T-helper 1 cell (primary cell): ENCODE measurements at regions not wholly inside any gene's neighbourhood (a gene's known extent, or its start where the extent isn't known, plus 50 kb on each side); places are given as distances from the start of the nearest gene placed in this dataset.
"Not testable (repeated sequence)": the region's sequence is repeated elsewhere in the genome, so short reads cannot be mapped to it uniquely, and the experiment has no call there.

Experiments used
- DNase-seq, 5 donors: peaks; one replicate each; pipeline ENCODE4 v3.0.0-alpha.2; 2012 to 2020

DNA sequence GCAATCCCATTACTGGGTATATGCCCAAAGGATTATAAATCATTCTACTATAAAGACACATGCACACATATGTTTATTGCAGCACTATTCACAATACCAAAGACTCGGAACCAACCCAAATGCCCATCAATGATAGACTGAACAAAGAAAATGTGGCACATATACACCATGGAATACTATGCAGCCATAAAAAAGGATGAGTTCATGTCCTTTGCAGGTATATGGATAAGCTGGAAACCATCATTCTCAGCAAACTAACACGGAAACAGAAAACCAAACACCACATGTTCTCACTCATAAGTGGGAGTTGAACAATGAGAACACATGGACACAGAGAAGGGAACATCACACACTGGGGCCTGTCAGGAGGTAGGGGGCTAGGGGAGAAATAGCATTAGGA lies 235.7 kb downstream of the PTN start:
- DNase-seq, result not testable (repeated sequence)

- not testable (repeated sequence) for DNase-seq
Observed at GRCh38 chr7:137103526-137103925, 235.1 kb downstream of the CHRM2 start.

GRCh38 chr7:137097111-137097510 lies 228.7 kb downstream of the CHRM2 start:
- DNase-seq, result no peak

DNA sequence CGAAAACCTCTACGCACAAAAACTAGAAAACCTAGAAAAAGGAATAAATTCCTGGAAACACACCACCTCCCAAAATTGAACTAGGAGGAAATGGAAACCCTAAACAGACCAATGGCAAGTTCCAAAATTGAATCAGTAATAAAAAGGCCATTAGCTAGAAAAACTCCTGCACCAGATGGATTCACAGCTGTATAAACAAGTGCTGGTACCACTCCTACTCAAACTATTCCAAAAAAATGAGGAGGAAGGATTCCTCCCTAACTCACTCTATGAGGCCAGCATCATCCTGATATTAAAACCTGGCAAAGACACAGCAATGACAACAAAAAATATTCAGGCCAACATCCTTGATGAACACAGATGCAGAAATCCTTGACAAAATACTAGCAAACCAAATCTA lies 228.2 kb downstream of the CHRM2 start:
- no peak for DNase-seq

GRCh38 chr7:137093198-137093597 lies 224.7 kb downstream of the CHRM2 start:
- DNase-seq, result no peak

GRCh38 chr7:137091396-137091795 lies 222.9 kb downstream of the CHRM2 start:
- DNase-seq, result no peak

DNA sequence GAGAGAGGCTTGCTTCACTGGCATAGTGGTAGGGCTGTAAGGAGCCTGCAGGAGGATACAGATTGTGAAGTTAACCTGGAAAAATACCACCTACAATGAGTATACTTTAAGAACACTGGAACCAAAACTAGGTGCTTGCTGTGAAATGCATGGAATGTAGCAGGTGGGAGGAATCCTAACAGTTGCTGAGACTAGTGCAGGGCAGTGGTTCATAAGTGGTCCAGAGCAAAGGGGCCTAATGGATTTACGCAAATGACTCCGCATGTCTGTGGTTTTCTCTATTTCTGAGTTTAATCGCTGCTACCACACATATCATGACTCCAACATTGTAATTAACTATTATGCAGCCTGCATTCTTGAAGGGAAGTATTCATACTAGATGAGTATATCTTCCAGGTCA lies 218.4 kb downstream of the CHRM2 start:
- DNase-seq, result no peak

DNA sequence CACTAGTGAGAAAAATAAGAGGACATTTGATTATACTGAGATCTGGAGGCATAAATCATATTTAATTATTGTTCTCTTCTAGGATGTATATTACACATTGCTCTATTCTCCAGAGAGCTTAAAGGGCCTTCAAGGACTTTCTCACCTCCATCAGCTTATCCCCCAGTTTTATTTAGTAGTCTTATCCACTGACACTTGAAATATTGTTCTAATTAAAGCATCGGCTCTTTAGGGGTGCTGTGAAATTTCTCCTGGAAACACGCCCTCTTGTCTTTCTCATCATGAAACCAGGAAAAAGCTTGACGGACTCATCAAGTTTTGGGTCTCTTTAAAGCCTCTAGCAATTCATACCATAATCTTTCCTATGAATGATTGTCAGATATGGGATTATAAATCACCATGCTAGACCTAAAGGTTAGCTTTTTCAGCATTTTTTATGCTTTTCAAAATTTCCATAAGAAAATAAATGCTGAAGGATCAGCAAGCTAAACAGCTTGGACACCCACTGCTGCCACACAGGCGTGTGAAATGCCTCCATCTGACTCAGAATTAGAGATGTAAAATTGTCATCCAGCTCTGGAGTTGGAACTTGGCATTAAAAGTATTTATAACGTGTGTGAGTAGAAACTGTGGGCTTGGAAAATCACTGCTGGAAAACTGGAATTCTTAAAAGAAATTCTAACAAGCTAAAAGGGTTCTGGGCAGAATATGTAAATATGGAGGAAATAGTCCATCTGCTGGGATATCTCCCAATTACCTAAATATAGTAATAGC lies 216.3 kb downstream of the CHRM2 start:
- no peak for DNase-seq

- DNase-seq, result no peak
Observed at GRCh38 chr7:137082391-137082790, 213.9 kb downstream of the CHRM2 start.

- no peak for DNase-seq
Observed at GRCh38 chr7:137081321-137082093, 213.1 kb downstream of the CHRM2 start.

- no peak for DNase-seq
Observed at GRCh38 chr7:137080516-137081203, 212.2 kb downstream of the CHRM2 start.

DNA sequence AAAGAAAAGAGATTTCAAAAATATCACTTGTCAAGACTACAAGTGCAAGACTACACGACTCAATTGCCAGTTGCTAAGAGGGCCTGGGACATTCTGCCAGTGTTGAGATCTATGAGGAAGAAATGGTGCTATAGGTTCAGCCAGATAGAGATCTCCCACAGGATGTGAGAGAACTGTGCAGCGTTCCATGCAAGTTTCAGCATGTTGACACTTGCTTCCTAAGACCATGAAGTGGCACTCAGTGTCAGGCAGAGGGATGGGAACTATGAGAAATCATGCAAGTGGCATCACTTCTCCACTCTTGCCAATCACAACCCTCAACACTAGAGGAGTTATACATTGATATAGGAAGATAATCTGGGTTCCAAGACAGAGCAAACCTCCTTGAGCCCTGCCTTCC lies 210.3 kb downstream of the CHRM2 start:
- no peak for DNase-seq

DNA sequence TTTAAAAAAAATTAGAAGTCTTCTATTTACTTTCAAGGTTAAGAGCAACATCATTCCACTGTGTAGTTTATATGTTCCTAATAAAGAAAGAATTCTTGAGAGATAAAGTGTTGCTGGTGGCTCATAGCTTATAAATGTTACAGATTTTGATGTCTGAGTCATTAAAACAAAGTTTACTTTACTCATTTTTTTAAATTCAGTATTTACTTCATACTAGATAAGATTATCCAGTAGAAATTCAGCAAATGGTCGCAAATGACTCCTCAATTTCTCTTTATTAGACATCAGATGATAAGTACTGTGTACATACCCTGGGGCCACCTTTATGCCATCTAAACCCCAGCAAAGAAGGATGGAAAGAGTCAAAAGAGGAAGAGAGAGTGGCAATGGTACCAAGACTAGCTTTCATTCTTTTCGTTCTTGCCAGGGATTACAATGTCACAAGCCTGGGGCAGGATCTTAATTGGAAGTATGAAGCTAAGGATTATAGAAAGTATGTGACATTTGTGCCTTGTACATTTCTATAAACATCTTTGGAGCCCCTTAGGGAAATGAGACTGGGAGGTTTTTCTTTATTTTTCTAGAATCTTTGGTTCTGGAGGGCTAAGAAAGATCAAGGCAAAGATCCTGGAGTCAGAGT lies 206.1 kb downstream of the CHRM2 start:
- no peak for DNase-seq

DNA sequence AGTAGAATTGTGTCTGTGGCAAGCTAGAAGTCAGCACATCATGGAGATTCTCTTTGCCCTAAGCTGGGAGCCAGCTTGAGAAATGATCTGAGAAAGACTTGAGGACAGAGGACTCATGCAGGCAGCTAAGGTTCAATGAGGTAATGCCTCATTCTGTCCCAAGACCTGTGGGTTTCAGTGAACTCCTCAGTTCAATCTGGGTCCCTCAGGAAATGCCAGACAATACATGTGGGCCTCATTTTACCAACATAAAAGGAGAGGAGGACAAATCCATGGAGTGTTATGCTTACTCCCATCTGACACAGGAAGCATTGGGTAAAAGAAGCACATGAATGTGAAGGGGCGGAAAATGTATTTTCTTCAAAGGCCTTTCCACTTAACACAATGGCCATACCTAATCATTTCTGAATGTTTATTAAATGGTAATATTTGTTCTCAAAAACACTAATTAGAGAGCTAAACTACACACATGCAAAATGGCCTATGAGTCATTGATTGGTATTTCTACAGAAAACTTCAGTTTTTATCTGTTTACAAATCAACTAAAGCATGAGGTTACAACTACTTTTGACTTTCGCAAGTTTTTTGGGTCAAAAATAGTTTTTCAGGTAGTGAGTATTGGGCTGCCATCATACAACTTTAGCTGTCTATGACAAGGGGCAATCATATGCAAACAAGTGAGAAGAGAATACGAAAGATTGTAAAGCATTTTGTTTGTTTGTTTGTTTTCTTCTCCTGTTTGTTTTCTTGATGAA lies 205.3 kb downstream of the CHRM2 start:
- no peak for DNase-seq
